ENCODE measurements at regions not wholly inside any gene's neighbourhood (a gene's known extent, or its start where the extent isn't known, plus 50 kb on each side); places are given as distances from the start of the nearest gene placed in this dataset.

DNA sequence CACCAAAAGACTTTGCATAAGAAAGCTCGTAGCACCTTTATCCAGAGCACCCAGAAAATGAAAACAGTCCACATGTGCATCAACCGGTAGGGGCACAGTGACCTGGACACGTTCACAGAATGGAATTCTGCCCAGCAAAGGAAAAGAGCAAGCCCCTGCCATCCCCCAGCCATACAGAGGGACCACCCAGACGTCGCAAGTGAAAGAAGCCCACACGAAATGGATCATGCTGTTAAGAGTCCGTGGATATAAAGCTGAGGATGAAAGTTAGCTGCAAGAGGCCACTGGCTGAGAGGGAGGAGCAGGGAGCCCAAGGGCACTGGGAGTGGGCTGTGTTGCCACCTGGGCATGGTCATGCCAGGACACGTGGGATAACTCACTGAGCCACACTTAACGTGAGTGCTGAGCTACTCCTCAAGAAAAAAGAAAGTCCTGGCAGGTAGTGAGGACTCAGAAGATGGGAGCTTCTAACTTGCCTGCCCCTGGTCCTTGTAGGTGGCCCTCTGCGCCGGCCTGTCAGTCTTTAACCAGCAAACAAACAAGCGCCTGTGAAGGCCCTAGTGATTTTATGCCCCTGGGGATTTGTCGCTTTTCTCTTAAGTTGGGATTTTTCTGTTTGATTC lies 190.7 kb downstream of the C16orf95 start:
- H3K4me1 ChIP-seq (ENCODE audit: control insufficient read depth in 2 of 3, insufficient read depth in 2 of 3, low read depth in 1 of 3, low read length in 3 of 3): peaks cover 0 to 7% (median 6%) of the 10 kb centered on the region in 3 donors
- TF ChIP-seq, protein P1, sequence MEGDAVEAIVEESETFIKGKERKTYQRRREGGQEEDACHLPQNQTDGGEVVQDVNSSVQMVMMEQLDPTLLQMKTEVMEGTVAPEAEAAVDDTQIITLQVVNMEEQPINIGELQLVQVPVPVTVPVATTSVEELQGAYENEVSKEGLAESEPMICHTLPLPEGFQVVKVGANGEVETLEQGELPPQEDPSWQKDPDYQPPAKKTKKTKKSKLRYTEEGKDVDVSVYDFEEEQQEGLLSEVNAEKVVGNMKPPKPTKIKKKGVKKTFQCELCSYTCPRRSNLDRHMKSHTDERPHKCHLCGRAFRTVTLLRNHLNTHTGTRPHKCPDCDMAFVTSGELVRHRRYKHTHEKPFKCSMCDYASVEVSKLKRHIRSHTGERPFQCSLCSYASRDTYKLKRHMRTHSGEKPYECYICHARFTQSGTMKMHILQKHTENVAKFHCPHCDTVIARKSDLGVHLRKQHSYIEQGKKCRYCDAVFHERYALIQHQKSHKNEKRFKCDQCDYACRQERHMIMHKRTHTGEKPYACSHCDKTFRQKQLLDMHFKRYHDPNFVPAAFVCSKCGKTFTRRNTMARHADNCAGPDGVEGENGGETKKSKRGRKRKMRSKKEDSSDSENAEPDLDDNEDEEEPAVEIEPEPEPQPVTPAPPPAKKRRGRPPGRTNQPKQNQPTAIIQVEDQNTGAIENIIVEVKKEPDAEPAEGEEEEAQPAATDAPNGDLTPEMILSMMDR (IDR thresholded peaks at IDR 0.05; ENCODE audit: borderline replicate concordance, extremely low read depth, insufficient read depth): no peak
- no peak for FAIRE-seq
- H3K27ac ChIP-seq (ENCODE audit: low read depth in 2 of 2, low read length in 2 of 2): peak overlapping the region; percentile 38 to 71
- H3K9ac ChIP-seq (ENCODE audit: low read length in 3 of 3): no peak overlapping the region
- H3K27me3 ChIP-seq (ENCODE audit: control insufficient read depth, insufficient read depth, low read length): no peaks in the 10 kb centered on the region
- DNase-seq: no peak
- no peaks in the 10 kb centered on the region for H3K36me3 ChIP-seq (ENCODE audit: control insufficient read depth in 2 of 3, insufficient read depth in 3 of 3, low read length in 3 of 3)
- H3K4me3 ChIP-seq (ENCODE audit: low read length in 3 of 3): no peak overlapping the region
- peaks cover 0 to 3% (median under 1%) of the 10 kb centered on the region in 3 donors for H3K9me3 ChIP-seq (ENCODE audit: control insufficient read depth in 2 of 3, insufficient read depth in 1 of 3, low read length in 3 of 3)
- intact Hi-C loops (cut with DNase I): no loop called here

DNA sequence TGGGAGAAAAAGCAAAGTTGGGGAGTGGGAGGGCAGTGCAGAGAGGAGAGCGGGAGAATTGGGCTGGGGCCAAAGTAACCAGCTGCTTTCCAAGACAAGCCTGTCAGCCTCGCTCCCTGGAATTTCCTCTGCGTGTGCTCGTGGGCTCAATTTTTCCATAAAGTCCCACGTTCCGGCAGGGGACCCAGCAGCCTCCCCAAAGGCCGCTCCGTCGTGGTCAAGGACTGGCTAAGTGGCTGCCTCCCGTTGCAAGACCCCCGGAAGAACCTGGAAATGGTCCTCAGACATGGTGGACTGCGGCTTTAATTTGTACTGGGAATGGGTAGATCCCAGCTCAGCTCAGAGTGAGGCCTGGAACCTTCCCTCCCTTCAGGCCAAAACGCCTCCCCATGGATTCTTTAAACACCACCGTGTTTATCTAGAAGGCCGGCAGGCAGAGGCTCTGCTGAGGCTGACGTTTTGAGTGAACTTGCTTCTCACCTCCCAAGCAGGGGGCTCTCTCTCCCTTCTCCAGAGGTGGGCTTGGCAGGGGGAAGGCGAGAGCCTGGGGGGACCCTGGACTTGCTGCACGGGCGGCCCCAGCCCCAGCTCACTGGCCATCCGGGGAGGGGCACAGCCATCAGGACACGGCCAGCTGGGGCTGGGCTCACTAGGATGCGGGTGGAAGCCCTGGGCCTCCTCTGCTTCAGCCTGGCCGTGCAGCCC lies 190.0 kb downstream of the C16orf95 start:
- peak overlapping the region; percentile 38 to 71 for H3K27ac ChIP-seq (ENCODE audit: low read depth in 2 of 2, low read length in 2 of 2)
- intact Hi-C loops (cut with DNase I): no loop called here
- peaks cover 0 to 7% (median 6%) of the 10 kb centered on the region in 3 donors for H3K4me1 ChIP-seq (ENCODE audit: control insufficient read depth in 2 of 3, insufficient read depth in 2 of 3, low read depth in 1 of 3, low read length in 3 of 3)
- H3K36me3 ChIP-seq (ENCODE audit: control insufficient read depth in 2 of 3, insufficient read depth in 3 of 3, low read length in 3 of 3): no peaks in the 10 kb centered on the region
- TF ChIP-seq, protein P1 (IDR thresholded peaks at IDR 0.05; ENCODE audit: borderline replicate concordance, extremely low read depth, insufficient read depth): no peak
- DNase-seq: peak in 4 of 5 donors; percentile 66 to 94 (median 80)
- FAIRE-seq: no peak
- no peak overlapping the region for H3K9ac ChIP-seq (ENCODE audit: low read length in 3 of 3)
- H3K4me3 ChIP-seq (ENCODE audit: low read length in 3 of 3): no peak overlapping the region
- peaks cover 0 to 7% (median 3%) of the 10 kb centered on the region in 3 donors for H3K9me3 ChIP-seq (ENCODE audit: control insufficient read depth in 2 of 3, insufficient read depth in 1 of 3, low read length in 3 of 3)
- H3K27me3 ChIP-seq (ENCODE audit: control insufficient read depth, insufficient read depth, low read length): no peaks in the 10 kb centered on the region

DNA sequence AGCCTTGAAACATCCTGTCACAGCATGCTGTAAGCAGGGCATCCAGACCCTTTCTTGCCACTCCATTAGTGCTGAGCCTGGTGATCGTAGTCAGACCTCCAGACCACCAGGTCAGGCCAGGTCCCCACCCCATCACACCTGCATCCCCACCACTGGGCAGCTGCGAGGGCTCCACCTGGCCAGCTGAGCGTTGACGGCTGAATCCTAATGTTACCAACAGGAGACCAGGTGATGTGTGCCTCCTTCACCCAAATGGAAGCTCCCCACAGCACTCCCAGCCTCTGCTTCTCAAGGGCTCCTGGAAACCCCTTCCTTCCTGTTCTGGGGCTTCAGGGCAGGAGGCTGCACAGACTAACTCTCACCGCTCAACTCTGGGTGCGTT lies 189.4 kb downstream of the C16orf95 start:
- peaks cover 0 to 8% (median 3%) of the 10 kb centered on the region in 3 donors for H3K9me3 ChIP-seq (ENCODE audit: control insufficient read depth in 2 of 3, insufficient read depth in 1 of 3, low read length in 3 of 3)
- no peak overlapping the region for H3K4me3 ChIP-seq (ENCODE audit: low read length in 3 of 3)
- no peaks in the 10 kb centered on the region for H3K27me3 ChIP-seq (ENCODE audit: control insufficient read depth, insufficient read depth, low read length)
- DNase-seq (no peak), FAIRE-seq (no peak)
- TF ChIP-seq, protein P1 (IDR thresholded peaks at IDR 0.05; ENCODE audit: borderline replicate concordance, extremely low read depth, insufficient read depth): no peak
- peaks cover 0 to 7% (median 6%) of the 10 kb centered on the region in 3 donors for H3K4me1 ChIP-seq (ENCODE audit: control insufficient read depth in 2 of 3, insufficient read depth in 2 of 3, low read depth in 1 of 3, low read length in 3 of 3)
- no peaks in the 10 kb centered on the region for H3K36me3 ChIP-seq (ENCODE audit: control insufficient read depth in 2 of 3, insufficient read depth in 3 of 3, low read length in 3 of 3)
- no peak overlapping the region for H3K9ac ChIP-seq (ENCODE audit: low read length in 3 of 3)
- intact Hi-C loops (cut with DNase I): no loop called here
- peak overlapping the region; percentile 38 to 71 for H3K27ac ChIP-seq (ENCODE audit: low read depth in 2 of 2, low read length in 2 of 2)

All from kidney (tissue), 13 donors.